ENCODE measurements at regions not wholly inside any gene's neighbourhood (a gene's known extent, or its start where the extent isn't known, plus 50 kb on each side); places are given as distances from the start of the nearest gene placed in this dataset.
A peak's percentile ranks its signal among the peaks of the same experiment; 100 is the strongest.

DNA sequence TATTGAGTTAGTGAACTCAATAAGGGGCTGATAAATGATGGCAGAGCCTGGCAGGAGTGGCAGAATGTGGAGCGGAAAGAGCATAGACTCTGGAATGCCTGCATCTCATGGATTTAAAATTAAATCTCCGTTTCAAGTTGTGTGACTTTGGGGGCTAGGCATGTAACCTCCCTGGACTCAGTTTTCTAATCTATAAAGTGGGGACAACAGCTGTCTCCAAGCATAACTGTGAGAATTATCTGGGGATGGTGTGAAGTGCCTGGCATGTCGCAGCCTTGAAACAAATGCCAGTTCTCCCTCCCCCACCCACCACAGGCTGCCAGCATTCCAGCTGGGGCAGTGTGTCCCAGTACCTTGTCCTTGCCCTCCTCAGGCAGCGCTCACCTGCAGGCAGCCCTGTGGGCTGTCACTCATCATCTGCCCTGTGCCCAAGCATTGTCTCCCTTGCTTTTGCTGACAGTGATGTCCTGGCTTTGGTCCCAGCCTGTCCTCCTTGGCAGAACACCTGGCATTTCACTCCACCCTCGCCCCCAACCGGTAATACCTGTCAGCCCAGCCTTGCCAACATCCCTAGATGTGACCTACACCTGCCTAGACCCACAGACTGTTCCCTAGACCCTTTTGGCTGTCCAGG lies 129.6 kb downstream of the MRM1 start:
- no peak for DNase-seq

DNA sequence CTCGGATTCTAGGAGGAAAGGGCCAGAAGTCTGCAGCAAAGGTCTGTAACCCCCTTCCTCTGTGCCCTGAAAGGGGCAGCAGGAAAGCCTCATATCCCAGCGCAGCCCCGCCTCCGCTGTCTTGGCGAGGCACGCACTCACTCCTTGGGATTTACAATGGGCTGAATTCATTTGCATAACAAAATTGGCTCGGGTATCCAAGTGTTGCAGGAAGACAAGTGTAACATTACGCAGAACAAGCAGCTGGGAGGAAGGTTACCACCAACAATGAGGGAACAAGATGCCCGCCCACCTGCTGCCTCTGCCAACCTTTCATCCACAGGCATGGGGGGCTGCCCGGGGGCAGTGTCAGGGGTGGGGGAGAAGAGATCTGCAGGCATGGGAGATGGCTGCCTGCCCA lies 130.4 kb downstream of the MRM1 start:
- no peak for DNase-seq

DNA sequence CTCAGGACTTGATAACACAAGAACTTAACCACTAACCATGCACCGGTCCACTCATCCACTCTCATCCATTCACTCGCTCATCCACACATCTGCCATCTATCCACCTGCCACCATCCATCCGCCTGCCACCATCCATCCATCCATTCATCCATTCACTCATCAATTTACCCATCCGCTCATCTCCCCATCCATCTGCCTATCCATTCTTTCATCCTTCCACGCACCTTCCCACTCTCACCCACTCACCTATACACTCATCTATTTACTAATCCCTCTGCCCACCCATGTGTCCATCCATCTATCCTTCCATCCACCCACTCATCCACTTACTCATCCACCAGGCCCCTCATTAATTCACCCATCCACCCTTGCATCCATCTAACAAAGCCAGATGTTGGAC lies 131.0 kb downstream of the MRM1 start:
- DNase-seq: no peak

DNA sequence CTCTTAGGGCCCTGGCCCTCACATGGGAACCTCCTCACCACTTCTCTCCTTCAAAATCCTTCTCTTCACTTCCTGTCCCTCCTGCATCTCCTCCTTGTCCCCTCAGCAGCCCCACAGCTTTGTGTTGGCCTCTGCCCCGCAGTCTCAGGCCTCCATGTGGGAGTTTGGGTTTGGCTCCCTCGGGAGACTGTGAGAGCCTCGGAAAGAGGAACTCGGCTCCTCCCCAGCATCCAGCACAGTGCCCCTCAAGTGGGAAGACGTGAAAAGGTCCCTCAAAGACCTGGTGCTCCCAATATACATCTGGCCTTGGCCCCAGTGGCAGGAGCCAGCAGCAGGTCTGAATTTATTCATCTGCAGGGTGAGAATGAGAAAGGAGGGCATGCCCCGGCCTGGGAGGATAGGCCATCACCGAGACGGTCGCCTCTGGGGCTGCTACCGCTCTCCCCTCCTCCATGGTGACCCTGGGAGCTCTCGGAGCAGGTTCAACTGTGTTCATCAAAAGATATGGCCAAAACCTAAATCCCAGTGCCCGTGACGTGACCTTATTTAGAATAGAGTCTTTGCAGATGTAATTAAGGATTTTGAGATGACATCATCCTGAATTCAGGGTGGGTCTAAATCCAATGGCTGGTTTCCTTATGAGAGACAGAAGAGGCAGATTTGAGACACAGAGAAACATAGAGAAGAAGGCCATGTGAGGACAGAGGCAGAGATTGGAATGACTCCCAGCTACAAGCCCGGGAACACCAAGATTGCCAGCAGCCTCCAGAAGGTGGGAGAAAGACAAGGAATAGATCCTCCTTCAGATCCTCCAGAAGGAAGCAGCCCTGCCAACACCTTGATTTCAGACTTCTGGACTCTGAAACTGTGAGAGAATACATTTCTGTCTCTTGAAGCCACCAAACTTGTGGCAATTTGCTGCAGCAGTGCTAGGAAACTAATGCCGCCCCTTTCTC lies 135.1 kb downstream of the MRM1 start:
- no peak for DNase-seq

DNA sequence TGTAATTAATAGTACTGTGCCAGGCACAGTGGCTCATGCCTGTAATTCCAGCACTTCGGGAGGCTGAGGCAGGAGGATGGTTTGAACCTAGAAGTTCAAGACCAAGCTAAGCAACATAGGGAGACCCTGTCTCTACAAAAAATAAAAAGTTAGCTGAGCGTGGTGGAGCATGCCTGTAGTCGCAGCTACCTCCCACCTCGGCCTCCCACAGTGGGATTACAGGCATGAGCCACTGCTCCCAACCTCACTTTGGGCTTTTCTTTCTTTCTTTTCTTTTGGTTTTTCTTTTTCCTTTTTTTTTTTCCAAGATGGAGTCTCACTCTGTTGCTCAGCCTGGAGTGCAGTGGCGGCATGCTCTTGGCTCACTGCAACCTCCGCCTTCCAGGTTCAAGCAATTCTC lies 137.8 kb downstream of the MRM1 start:
- no peak for DNase-seq

DNA sequence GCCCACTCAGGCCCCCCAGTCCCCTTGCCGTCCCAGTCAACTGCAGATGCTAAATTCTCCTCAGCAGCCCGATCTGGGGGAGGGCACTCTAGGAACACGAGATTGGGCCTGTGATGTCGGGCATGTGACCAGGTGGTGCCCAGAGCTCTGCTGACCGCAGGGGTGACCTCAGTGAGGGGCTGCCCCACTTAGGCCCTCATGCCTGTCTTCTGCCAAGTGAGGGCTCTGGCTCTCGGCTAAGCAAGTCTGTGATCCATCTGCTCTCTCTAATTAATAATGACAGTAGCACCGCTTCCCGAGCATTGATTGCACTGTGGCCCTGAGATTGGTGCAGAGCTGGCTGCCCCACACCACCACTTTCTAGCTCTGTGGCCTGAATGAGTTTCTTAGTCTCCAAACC lies 138.8 kb downstream of the MRM1 start:
- DNase-seq: no peak

DNA sequence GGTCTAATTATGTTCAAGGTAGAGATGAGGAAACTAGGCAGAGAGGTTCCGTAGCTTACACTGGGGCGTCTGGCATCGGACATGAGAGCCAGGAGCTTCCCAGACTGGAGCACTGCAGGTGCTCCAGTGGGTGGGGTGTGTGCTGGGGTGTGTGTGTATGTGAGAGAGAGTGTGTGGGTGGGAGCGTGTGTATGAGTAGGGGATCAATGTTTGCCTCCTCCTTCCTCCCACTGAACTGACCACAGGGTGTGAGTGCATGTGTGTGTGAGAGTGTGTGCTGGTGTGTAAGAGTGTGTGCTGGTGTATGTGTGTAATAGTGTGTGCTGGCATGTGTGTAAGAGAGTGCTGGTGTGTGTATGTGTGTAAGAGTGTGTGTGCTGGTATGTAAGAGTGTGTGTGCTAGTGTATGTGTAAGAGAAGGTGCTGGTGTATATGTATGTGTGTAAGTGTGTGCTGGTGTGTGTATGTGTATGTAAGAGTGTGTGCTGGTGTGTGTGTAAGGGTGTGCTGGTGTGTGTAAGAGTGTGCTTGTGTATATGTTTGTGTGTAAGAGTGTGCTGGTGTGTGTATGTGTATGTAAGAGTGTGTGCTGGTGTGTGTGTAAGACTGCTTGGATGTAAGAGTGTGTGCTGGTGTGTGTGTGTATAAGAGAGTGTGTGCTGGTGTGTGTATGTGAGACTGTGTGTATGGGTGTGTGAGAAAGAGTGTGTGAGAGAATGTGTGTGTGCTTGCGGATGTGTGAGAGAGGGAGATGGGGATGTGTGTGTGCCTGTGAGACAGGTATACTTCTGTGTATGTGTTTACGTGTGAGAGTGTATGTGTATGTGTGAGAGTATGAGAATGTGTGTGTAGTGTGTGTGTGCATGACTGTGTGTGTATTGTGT lies 139.9 kb downstream of the MRM1 start:
- DNase-seq: no peak

DNA sequence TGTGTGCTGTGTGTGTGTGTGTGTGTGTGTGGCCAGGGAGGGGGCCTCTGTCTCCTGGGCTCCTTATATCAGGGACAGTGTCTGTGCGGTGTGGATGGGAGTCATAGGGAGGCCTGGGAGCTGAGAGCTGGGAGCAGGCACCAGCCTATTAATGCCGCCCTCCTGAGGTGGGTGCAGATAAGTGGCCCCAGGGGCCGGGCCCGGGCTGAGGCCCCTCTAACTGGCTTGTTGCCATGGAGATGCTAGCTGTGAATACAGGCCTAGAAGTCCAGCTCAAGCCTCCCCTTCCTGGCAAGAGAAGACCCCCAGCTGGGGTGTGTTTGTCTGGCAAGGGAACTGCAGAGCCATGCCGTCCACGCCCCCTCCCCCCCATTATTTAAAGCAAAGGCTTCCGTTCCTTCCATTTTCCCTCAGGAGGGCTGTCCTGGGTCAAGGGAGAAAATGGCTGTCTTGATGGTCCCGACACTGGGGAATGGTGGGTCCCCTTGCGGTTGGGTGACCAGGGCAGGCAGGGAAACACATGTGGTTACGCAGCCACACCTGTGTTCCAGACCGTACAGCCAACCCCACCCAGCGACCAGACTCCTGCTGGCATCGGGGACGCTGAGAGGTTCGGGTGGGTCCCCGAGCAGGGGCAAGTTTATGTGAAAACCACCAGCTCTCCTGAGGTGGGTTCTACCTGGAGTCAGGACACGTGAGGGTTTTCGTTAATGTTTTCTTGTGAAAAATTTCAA lies 141.1 kb downstream of the MRM1 start:
- DNase-seq: no peak

DNA sequence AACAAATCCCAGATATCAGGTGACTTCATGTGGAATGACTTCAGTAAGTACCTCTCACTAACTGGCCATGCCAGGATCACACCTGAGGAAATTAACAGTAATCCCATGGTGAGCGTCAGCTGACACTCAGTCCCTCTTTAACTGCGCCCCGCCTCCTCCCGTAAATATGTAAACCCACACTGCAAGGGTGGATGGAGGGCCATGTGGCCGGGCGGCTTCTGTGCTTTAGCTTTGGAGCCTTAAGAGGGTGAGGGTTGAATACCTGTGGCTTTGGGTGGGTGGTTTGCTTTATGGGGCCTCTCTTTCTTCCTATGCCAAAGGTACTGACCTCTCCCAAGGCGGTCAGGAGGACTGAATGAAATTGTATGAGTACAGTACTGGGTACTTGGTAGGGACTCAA lies 141.7 kb downstream of the MRM1 start:
- no peak for DNase-seq

DNA sequence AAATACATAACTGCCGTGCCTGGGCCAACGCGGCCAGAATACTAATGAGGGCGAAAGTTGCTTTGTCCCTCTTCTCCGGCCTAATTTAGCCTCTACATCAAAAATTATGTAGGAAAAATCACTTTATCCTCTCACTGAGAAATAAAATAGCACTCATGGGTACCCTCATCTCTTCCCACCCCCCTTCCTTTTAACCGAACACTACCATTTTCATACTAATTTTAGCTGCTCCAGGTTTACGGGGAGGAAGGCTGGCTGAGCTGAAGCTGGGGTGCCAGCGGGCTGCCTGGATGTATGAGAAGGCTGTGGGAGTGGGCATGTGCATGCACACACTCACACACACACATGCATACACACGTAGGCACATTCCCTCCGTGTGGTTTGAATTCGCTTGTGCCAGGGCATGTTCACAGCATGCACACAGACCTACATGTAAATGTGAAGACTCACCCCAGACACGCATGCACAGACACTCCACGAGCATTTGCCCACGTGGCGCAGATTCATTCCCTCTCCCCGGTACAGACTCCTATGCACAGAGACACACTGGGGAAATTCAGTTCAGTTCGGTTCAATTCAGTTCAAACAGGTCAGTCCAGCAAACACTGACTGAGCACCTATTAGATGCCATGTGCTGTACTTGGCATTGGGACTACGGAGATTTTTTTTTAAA lies 145.1 kb downstream of the MRM1 start:
- no peak for DNase-seq

DNA sequence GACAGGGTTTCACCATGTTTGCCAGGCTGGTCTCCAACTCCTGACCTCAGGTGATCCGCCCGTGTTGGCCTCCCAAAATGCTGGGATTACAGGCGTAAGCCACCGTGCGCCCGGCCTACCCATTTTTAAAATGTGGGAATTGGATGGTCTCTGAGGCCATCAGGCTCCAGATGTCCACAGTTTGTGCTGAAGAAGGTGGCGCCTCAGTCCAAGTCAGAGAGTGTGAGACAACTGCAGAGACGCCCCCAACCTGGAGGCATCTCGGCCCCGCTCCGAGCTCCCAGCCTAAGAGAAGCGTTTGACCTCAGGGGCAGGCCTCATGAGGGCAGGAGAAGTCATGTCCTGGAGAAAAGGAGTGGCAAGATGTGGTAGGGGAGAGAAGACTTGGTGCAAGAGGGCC lies 146.5 kb downstream of the MRM1 start:
- no peak for DNase-seq

DNA sequence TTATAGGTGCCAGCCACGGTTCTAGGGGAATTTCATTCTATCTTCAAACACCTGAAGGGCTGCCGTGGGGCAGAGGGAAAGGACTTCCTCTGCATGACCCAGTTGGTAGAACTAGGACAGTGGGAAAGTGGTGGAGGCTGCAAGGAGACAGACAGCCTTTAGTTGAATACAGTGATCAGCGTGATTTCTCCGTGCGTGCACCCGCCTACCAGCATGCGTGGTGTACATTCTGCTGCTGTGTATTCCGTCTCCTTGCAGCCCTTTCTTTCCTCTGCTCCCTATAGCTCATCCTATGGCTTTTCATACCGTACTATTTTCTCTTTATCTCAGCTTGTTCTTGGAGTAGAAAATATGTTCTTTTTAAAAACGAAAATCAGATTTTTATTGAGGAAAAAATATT lies 146.9 kb downstream of the MRM1 start:
- no peak for DNase-seq

DNA sequence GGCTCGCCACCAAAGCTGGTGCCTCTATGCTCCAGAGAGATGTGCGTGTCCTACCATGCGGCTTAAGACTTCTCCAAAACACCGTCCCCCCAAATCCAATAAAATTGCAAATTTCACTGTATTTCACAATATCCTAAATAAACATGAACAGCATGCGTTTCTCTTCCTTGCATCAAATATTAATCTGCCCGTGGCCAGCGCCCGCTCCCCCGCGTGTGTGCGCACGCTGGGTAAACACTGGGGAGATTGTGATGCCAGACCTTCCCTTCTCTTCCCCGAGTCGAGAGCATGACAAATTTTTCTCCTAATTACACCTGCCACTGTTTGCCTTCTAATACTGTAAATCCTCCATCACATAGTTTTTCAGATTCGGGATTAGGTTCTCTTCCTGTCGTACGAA lies 148.1 kb downstream of the MRM1 start:
- no peak for DNase-seq

DNA sequence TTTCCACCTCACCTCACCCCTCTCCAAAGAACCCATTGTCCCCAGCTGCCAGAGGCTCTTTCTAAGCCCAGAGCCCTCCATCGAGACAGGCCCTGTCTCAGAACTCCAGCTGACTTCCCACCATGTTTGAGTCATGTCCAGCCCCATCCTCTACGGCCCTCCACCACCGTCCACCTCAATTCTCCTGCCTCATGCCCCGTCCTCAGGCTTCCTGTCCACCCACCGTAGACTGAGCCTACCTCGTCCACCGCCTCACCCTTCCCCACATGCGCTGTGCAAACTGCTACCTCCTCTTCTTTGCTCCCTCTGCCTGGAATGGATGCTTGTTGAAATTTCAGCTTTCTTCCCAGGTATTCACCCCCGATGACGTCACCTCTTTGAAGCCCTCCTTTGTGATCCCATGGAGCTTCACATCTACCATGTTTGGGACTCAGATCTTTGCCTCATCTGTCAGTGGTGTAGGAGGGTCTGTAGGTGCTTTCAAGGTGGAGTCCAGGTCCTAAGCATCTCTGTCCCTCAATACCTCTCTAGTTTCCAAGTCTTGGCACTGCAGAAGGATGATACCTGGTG lies 149.0 kb downstream of the MRM1 start:
- no peak for DNase-seq

DNA sequence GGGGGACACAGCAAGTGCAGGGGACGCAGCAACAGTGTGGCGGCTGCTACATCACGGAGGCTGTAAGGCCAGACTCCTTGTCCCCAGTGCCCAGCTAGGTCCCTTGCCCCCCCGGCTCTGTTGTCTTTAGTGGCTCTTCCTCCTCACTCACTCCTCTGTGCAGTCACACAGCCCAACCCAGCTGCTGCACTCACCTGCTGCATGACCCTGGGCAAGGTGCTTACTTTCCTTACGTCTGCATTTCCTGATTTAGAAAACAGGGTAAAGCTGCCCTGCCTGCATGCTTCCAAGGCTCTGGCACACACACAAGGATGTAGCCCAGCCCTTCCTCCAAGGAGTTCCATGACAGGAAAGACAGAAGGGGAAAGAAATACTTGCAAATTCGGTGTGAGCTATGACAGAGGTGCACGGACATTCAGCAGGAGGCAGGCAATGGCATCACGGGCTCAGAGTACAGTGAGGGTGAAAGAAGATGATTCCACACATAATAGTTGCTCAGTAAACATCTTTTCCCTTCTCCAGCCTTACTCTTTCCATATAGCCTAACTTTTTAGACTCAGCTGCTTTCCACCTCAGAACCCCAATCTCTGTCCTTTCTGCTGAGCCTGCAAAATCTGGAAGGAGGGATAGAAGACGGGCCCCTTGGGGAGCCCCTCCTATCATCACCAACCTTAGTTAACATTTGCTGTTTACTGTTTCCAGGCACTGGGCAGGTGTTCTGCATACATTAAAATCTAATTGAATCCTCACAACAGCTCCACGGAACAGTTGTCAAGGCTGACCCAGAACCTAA lies 150.9 kb downstream of the MRM1 start:
- no peak for DNase-seq

DNA sequence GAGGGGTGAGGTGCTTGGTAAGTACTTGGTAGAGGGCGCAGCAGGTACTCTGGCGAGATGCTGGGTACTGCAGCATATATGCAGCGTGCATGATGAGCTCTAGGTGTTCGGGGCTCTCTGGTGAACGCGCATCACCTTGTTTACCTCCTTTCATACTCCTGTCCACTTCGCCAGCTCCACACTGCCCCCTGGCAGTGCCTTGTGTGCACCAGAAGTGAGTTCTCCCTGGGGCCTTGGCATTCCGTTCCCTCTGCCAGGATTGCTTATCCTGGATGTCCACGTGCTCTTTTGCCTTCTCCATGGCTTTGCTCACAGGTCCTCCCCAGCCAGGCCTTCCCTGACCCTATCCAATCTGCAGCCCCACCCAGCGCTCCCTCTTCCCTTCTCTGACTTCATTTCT lies 154.2 kb downstream of the MRM1 start:
- peak; percentile 18 to 36 for DNase-seq

DNA sequence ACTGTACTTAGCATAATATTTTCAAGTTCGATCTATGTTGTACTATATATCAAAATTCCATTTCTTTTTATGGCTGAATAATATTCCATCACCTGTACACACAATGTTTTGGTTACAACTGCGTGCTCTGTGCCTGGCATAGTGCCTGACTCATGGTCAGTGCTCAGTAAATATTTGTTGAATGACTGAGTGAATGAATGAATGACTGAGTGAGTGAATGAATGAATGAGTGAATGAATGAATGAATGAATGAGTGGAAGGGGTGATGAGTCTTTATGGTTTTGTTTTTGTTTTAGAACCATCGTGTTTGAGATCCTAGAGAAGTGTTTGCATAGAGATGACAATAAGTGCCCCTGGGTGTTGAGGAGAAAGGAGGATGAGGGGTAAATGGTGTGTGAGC lies 155.3 kb downstream of the MRM1 start:
- DNase-seq: no peak

DNA sequence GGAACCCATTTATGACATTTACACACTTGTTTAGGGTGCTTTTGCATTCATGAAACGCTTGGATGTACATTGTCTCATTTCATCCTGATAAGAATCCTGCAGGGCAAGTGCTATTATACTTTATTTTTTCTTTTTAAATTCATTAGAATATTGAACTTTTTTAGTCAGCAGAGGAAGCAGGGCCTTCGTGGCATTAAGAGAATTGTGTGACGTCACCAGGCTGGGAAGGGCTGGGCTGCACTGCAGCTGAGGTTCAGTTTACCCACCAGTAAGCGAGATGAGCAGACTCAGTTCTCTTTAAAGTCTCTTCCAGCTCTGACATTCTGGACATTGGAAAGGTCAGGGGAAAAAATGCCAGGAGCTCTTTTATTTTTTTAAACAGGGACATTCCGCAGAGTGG lies 159.0 kb downstream of the MRM1 start:
- DNase-seq: no peak

DNA sequence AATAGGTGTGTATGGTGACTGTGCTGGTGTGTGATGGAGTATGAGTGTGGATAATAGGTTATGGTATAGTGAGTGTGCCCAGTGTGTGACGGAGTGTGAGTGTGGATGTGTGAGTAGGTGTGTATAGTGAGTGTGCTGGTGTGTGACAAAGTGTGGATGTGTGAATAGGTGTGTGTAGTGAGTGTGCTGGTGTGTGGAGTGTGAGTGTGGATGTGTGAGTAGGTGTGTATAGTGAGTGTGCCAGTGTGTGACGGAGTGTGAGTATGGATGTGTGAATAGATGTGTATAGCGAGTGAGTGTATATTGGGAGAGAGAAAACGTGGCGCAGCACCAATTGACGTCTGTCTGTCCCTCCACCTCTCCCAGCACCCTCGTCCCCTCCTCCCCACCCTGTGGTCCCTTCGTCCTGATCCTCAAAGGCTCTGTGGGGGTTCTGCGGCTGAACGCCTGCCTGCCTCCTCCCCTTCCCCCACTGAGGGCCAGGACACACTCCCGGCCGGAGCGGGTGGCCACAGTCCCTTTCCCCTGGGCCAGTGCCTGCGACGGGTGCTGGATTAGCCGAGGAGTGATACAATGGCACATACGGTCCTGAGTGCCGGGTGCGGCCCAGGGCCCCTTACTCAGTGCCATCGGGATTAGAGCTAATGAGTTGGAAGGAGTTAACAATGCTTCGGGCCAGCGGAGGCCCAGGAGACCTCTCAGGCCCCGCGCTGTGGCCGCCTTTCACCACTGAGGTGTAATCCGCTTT lies 160.0 kb downstream of the MRM1 start:
- DNase-seq: no peak

DNA sequence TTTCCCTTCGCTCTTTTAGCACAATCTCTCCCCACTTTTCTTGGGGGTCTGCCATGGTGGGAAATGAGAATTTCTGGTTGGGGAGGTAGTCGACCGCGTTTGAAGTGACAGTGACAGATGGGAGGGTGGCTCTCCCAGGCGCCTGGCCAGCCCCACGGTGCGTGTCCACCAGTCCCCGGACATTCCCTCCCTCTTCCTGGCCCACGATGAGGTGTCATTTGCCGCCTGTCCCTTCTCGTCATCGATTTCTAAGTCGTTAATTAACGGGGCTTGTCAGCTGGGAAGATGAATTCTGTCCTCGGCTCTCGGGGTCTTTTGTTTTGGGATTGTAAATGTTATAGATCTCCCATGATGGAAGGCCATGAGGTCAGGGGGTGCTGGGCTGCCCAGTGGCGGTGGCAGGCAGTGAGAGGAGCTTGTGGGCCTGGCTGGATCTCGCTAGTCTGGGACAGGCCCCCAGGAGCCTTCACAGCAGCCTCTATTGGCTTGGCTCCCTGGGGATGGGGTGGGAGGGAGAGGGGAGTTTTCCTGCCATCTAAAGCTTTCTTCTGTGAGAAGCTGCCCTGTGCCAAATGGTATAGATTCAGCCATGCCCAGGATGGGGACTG lies 164.2 kb downstream of the MRM1 start:
- DNase-seq: no peak

All from activated CD4-positive, alpha-beta T cell treated with anti-CD3 and anti-CD28 coated beads for 4 hours (primary cell).